Naive B cell (primary cell): ENCODE measurements at regions not wholly inside any gene's neighbourhood (a gene's known extent, or its start where the extent isn't known, plus 50 kb on each side); places are given as distances from the start of the nearest gene placed in this dataset.

Experiments
- ATAC-seq, 2 donors: fragments of 150-1000 bp; cut with Tn5 transposase; 2 replicates each; pipeline ENCODE4 v1.10.0; 2021; ENCODE audit warnings: low read depth in 2 of 2, mild to moderate bottlenecking in 2 of 2, moderate library complexity in 2 of 2
- DNase-seq: peaks from one replicate; pipeline ENCODE4 v3.0.0; 2022
- H3K27ac Mint-ChIP-seq, 6 donors: one replicate each; pipeline ENCODE4 v1.8.0; 2020 to 2022; ENCODE audit warnings: mild to moderate bottlenecking in 6 of 6, mixed read lengths in 6 of 6, moderate library complexity in 5 of 6, inconsistent platforms in 2 of 6
- H3K27me3 Mint-ChIP-seq, 3 donors: one replicate each; pipeline ENCODE4 v1.8.0; 2021 to 2022; ENCODE audit warnings: mixed read lengths in 3 of 3, mild to moderate bottlenecking in 1 of 3
- H3K36me3 Mint-ChIP-seq, 2 donors: one replicate each; pipeline ENCODE4 v1.8.0; 2020 to 2022; ENCODE audit warnings: mixed read lengths in 2 of 2, inconsistent platforms in 1 of 2, mild to moderate bottlenecking in 1 of 2
- H3K4me1 Mint-ChIP-seq, 3 donors: one replicate each; pipeline ENCODE4 v1.8.0; 2020 to 2022; ENCODE audit warnings: mixed read lengths in 3 of 3, inconsistent platforms in 1 of 3, mild to moderate bottlenecking in 1 of 3, moderate library complexity in 1 of 3
- H3K4me3 Mint-ChIP-seq, 8 donors: one replicate each; pipeline ENCODE4 v1.8.0; 2020 to 2022; ENCODE audit warnings: mild to moderate bottlenecking in 8 of 8, mixed read lengths in 8 of 8, moderate library complexity in 8 of 8, inconsistent platforms in 2 of 8
- H3K9me3 Mint-ChIP-seq, 7 donors: one replicate each; pipeline ENCODE4 v1.8.0; 2020 to 2022; ENCODE audit warnings: mixed read lengths in 7 of 7, mild to moderate bottlenecking in 5 of 7, inconsistent platforms in 2 of 7, moderate library complexity in 1 of 7

DNA sequence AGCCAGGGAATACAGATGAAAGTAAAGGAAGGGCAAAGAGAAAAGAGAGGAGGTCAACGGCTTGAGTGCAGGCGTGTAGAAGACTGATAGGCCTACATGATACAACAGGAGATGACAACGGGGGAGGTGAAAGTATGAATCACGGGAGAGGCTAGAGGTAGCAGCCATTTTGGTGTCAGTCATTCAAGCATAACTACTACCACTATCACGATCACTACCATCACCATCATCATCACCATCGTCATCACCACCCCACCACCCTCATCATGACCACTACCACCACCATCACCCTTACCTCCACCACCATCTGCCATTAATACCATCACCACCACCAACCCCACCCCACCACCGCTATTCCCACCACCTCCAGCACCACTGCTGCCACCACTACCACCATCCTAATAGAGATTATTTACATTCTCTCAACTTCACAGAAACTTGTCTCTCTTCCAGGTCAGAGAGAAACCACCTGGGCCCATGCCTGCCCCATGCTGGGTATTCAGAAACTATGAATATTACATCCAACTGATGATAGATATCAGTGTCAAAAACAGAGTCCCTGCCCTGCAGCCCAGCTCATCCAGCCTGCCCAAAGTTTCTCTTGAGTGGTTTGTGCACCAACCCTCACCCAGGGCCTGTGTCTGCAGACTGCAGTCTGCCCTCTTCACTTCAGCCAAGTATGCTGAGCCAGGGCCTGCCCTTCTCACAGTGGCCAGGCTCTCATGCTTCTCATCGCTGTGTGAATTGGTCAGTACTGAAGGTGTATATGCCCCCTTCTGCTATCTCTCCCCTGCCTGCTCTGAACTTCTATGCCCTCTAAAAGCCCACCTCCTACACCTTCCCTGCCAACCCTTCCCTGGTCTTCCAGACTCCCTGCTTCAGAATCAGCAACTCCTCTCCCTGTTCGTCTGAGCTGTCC is 215.6 kb upstream of the TLE3 start:
- peaks cover 24 to 36% (median 29%) of the 10 kb centered on the region in 3 donors for H3K4me1 Mint-ChIP-seq
- H3K27ac Mint-ChIP-seq = no peak overlapping the region
- H3K4me3 Mint-ChIP-seq = no peak overlapping the region

DNA sequence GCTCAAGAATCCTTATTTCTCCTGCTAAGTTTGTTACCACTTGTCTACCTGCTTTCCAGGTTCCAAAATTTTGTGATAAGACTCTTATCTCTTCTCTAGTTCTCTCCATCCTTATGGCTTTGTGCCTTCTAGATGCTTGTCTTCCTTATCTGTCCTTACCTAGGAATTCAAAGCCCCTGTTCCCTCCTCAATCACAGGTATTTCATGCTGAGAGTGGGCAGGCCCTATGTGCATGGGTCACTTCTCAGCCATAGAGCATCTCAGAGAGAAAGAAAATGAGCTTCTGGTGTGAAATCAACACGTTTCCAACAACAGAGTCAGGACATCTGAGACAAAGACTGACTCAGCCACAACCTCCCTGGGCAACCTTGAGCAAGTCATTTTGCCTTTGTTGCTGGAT is 214.1 kb upstream of the TLE3 start:
- H3K4me1 Mint-ChIP-seq = peaks cover 19 to 29% (median 22%) of the 10 kb centered on the region in 3 donors
- H3K36me3 Mint-ChIP-seq = no peaks in the 10 kb centered on the region
- ATAC-seq (no peak), DNase-seq (no peak)
- H3K4me3 Mint-ChIP-seq = no peak overlapping the region
- H3K27me3 Mint-ChIP-seq = peaks cover 0 to 14% (median 4%) of the 10 kb centered on the region in 3 donors
- H3K9me3 Mint-ChIP-seq = peaks cover 0 to 2% (median 0%) of the 10 kb centered on the region in 7 donors
- no peak overlapping the region for H3K27ac Mint-ChIP-seq

More for the DNA sequence above, 215.6 kb upstream of the TLE3 start:
- Mint-ChIP-seq H3K36me3 (no peaks in the 10 kb centered on the region), H3K27me3 (peaks cover 0 to 14% (median under 1%) of the 10 kb centered on the region in 3 donors), H3K9me3 (peaks cover 0 to 2% (median 0%) of the 10 kb centered on the region in 7 donors)
- DNase-seq = no peak
- no peak for ATAC-seq

DNA sequence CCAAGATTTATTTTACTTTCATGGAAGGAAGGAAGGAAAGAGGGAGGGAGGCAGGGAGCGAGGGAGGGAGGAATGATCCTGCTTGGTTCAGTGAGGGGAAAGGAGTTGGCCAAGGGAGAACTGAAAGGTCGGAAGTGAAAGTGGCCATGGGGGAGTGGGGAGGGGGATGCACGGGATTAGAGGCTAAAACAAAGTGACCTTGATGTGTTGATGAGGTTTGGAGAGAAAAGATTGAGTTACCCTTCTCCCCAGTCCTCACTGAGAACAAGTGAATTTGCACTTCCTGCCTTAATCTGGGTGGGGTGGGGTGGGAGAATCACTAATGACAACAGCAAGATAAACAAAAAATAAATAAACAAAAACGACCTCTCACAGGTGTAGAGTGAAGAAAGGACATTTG is 212.0 kb upstream of the TLE3 start:
- Mint-ChIP-seq H3K4me1 (peaks cover 16 to 19% (median 19%) of the 10 kb centered on the region in 3 donors), H3K9me3 (no peaks in the 10 kb centered on the region), H3K27me3 (peaks cover 0 to 10% (median 4%) of the 10 kb centered on the region in 3 donors), H3K36me3 (no peaks in the 10 kb centered on the region), H3K4me3 (peak overlapping the region in 1 of 8 donors; percentile 40), H3K27ac (peak overlapping the region in 1 of 6 donors; percentile 43)
- DNase-seq (no peak), ATAC-seq (no peak)

DNA sequence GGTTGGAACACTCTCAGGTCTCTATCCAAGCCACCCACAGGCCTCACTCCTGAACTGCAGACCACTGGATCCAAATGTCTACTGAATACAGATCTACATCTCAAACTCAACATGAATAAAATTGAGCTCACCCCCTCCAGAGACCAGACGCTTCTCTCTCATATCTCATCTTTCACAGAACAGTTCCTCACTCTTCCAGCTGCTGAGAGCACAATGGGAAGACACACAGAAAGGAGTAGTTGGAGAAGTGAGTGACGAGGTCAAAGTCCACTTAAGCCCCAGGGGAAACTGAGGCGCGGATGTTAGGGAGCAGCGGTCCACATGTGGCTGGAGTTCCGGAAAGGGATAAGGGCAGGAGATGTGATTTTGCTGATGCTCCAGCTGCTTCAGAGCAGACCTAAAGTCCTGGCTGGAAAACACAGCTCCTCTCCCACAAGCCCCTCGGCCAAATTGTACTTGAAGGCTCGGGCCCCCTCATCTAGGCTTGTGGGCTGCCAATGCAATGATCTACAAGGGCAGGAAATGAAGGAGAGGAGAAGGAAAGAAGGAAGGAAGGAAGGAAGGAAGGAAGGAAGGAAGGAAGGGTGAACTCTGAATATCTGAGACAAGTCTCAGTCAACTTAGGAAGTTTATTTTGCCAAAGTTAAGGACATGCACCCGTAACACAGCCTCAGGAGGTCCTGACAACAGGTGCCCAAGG is 211.2 kb upstream of the TLE3 start:
- H3K27ac Mint-ChIP-seq = peak overlapping the region in 5 of 6 donors; percentile 27 to 70 (median 63)
- peak overlapping the region in 6 of 8 donors; percentile 9 to 71 (median 40) for H3K4me3 Mint-ChIP-seq
- no peak for DNase-seq
- no peaks in the 10 kb centered on the region for H3K9me3 Mint-ChIP-seq
- ATAC-seq = no peak
- peaks cover 16 to 19% (median 19%) of the 10 kb centered on the region in 3 donors for H3K4me1 Mint-ChIP-seq
- no peaks in the 10 kb centered on the region for H3K36me3 Mint-ChIP-seq
- H3K27me3 Mint-ChIP-seq = peaks cover 0 to 10% (median 4%) of the 10 kb centered on the region in 3 donors

DNA sequence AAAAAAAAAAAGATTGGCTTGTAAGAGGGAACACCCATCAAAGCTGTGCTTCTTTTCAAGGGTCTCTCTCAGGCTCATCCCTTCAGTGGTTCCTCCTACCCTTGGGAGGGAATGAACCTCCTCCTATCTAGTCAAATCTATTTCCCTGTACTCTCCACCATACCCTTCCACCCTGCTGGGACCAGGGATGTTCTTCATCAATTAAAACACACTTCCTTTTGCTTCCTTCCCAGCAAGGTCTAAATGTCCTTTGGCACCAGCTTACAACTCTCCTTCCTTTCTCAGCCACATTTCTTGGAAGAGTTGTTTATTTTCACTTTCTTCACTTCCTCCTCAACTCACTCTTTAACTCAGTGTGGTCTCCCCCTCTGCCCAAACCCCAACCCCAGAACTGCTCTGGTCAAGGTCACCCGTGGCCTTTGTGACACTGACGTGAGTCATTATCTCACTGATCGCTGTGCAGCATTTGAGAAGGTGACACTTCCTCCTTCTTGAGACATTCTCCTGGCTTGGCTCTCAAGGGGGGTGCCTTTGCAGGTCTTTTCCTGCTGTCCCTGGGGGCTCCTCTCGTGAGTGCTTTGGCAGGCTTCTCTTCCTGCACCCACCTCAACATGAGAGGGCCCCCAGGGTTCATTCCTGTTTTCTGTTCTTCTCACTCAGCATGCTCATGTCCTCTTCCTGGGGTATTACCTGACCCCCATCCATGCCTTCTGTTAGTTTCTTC is 210.5 kb upstream of the TLE3 start:
- H3K27ac Mint-ChIP-seq = peak overlapping the region in 5 of 6 donors; percentile 27 to 89 (median 65)
- DNase-seq (peak; percentile 65), ATAC-seq (peak; percentile 88 to 91)
- H3K9me3 Mint-ChIP-seq = no peaks in the 10 kb centered on the region
- peak overlapping the region in 6 of 8 donors; percentile 9 to 71 (median 40) for H3K4me3 Mint-ChIP-seq
- peaks cover 16 to 19% (median 19%) of the 10 kb centered on the region in 3 donors for H3K4me1 Mint-ChIP-seq
- no peaks in the 10 kb centered on the region for H3K36me3 Mint-ChIP-seq
- peaks cover 0 to 10% (median 4%) of the 10 kb centered on the region in 3 donors for H3K27me3 Mint-ChIP-seq

DNA sequence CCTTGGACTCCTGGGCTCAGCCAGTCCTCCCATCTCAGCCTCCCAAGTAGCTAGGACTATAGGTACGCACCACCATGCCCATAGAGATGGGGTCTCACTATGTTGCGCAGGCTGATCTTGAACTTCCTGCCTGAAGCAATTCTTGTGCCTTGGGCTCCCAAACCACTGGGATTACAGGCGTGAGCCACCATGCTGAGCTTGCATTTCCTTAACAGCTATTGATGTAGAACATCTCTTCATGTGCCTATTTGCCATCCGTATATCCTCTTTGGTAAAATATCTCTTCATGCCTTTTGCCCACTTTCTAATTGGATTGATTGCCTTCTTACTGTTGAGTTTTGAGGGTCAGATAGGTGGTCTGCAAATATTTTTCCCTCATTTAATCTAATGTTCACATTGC is 208.9 kb upstream of the TLE3 start:
- H3K4me1 Mint-ChIP-seq = peaks cover 16 to 19% (median 19%) of the 10 kb centered on the region in 3 donors
- H3K4me3 Mint-ChIP-seq = no peak overlapping the region
- ATAC-seq (no peak), DNase-seq (no peak)
- no peaks in the 10 kb centered on the region for H3K9me3 Mint-ChIP-seq
- no peaks in the 10 kb centered on the region for H3K36me3 Mint-ChIP-seq
- no peak overlapping the region for H3K27ac Mint-ChIP-seq
- peaks cover 0 to 10% (median 4%) of the 10 kb centered on the region in 3 donors for H3K27me3 Mint-ChIP-seq

DNA sequence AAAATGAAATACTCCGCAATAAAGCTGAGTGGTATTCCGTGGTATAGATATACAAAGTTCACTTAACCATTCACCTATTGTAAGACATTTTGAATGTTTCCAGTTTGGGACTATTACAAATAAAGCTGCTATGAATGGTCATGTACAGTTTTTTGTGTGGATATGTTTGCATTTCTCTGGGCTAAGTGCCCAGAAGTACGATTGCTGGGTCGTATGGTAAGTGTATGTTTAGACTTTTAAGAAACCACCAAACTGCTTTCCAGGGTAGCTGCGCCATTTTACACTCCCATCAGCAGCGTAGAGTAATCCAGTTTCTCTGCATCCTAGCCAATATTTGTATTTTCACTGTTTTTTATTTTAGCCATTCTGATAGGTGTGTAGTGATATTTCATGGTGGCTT is 208.4 kb upstream of the TLE3 start:
- no peak for DNase-seq
- no peak overlapping the region for H3K27ac Mint-ChIP-seq
- H3K27me3 Mint-ChIP-seq = peaks cover 0 to 10% (median 4%) of the 10 kb centered on the region in 3 donors
- H3K4me1 Mint-ChIP-seq = peaks cover 16 to 19% (median 19%) of the 10 kb centered on the region in 3 donors
- no peaks in the 10 kb centered on the region for H3K9me3 Mint-ChIP-seq
- ATAC-seq = no peak
- H3K4me3 Mint-ChIP-seq = no peak overlapping the region
- H3K36me3 Mint-ChIP-seq = no peaks in the 10 kb centered on the region

DNA sequence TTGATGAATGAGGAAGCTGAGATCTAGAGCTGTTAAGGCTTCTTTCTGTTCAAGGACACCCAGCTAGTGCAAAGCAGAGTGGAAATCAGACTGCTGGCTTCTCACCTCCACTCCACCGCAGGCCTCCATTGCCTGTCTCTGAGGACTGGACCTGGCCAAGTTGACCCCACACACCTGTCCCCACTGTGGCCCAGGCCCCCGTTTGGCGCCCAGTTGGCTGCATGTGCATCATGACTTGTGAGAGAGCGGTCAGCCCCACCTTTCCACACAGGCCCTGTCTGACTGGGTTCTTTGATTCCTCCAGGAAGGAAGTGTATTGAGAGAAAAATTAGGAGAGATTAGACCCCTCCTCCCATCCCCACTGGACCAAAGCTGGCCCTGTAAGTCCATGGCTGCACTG is 206.3 kb upstream of the TLE3 start:
- no peaks in the 10 kb centered on the region for H3K36me3 Mint-ChIP-seq
- H3K4me3 Mint-ChIP-seq = no peak overlapping the region
- H3K4me1 Mint-ChIP-seq = peaks cover 11 to 22% (median 11%) of the 10 kb centered on the region in 3 donors
- H3K27me3 Mint-ChIP-seq = peaks cover 0 to 6% (median 4%) of the 10 kb centered on the region in 3 donors
- H3K9me3 Mint-ChIP-seq = no peaks in the 10 kb centered on the region
- ATAC-seq (no peak), DNase-seq (no peak)
- no peak overlapping the region for H3K27ac Mint-ChIP-seq

DNA sequence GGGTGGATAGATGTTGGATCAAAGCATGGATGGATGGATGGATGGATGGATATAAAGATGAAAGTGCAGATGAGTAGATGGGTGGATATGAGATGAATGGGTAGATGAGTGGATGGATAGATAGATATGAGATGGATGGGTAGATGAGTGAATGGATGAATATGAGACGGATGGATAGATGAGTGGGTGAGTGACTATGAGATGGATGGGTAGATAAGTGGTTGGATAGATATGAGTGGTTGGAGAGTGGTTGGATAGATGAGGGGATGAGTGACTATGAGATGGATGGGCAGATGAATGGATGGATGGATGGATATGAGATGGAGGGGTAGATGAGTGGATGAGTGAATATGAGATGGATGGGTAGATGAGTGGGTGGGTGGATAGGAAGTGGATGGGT is 204.6 kb upstream of the TLE3 start:
- Mint-ChIP-seq H3K27me3 (no peaks in the 10 kb centered on the region), H3K4me3 (no peak overlapping the region), H3K9me3 (no peaks in the 10 kb centered on the region), H3K27ac (no peak overlapping the region), H3K4me1 (peaks cover 0 to 11% (median 0%) of the 10 kb centered on the region in 3 donors), H3K36me3 (no peaks in the 10 kb centered on the region)
- ATAC-seq = no peak
- DNase-seq = no peak

DNA sequence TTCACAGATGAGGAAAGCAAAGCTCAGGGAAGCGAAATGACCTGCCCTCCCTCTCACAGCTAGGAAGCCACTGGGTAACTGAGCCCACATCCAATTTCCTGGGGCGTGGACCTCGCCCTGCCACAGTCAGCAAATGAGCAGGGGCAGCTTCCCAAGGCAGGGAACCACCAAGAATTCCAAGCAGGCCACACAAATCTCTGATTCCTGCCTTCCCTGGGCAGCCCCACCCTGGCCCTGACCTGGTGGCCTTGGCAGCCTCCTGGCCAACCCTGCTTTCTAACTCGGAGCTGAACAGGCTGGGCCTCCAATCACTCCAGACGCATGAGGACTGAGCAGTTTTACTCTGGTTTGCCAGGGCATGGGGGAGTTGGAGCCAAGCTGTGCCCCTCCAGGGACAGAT is 203.7 kb upstream of the TLE3 start:
- DNase-seq = no peak
- no peak overlapping the region for H3K4me3 Mint-ChIP-seq
- H3K36me3 Mint-ChIP-seq = no peaks in the 10 kb centered on the region
- H3K27ac Mint-ChIP-seq = no peak overlapping the region
- H3K9me3 Mint-ChIP-seq = no peaks in the 10 kb centered on the region
- ATAC-seq = no peak
- peaks cover 0 to 11% (median 0%) of the 10 kb centered on the region in 3 donors for H3K4me1 Mint-ChIP-seq
- H3K27me3 Mint-ChIP-seq = no peaks in the 10 kb centered on the region

DNA sequence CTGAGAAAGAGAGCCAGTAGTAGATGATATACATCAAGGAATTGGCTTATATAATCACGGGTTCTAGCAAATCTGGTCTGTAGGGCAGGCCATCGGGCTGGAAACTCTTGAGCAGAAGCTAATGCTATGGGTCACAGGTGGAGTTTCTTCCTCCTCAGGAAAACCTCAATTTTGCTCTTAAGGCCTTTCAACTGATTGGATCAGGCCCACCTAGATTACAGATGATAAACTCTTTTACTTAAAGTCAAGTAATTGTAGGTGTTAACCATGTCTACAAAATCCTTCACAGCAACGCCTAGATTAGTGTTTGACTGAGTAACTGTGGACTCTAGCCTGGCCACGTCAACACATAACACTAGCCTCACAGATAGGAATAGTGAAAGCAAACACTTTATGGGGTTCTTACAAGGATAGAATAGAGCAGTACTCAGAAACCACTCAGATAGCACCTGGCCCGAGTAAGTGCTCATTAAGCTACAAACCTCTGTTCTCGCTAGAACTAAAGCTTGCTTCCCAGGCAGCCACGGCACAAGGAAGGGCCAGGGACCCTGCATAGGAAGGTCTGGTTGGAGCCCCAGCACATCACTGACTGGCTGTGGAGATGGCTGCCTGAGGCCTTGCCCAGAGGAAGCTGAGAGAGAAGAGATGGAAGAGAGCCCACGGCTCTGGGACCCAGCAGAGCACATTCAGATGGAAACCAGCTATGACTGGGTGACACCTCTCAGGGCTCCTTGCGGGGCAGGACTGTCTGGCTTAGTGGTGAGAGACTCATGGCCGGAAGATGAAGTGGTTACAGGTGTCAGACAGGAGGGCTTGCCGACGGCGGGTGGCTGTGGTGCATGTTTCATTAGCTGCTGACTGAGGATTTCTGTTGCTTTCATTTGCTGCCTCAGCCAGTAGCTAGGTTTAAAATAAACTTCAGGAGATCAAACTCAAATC is 202.5 kb upstream of the TLE3 start:
- Mint-ChIP-seq H3K9me3 (no peaks in the 10 kb centered on the region), H3K27ac (peak overlapping the region in 2 of 6 donors; percentile 31 to 68), H3K27me3 (no peaks in the 10 kb centered on the region), H3K36me3 (no peaks in the 10 kb centered on the region), H3K4me3 (no peak overlapping the region), H3K4me1 (peaks cover 0 to 11% (median 0%) of the 10 kb centered on the region in 3 donors)
- DNase-seq = no peak
- ATAC-seq = peak; percentile 76 to 99

DNA sequence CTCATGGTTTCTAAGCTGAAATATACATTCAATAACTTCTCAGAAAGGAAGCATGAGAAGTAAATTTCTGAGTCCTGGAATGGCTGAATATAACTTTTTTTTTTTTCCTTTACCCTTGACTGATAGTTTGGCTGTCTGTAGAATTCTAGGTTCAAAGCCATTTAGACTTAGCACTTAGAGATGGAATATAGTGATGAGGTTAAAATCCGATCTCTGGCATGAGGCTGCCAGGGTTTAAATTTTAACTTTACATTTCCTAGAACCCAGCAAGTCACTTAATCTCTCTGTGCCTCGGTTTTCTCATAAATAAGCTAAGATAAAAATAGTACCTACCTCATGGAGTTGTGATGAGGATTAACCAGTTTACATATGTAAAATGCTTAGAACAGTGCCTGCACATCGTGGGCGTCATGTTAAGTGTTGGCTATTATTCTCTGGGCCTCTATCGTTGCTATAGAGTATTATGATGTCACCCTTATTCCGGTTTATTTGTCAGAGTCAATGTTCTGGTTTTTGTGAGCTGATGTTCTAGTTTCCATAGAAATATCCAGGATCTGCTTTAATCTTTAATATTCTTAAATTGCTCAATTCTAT is 199.8 kb upstream of the TLE3 start:
- Mint-ChIP-seq H3K4me1 (peaks cover 0 to 11% (median 0%) of the 10 kb centered on the region in 3 donors), H3K36me3 (no peaks in the 10 kb centered on the region), H3K27ac (no peak overlapping the region), H3K4me3 (no peak overlapping the region), H3K27me3 (no peaks in the 10 kb centered on the region), H3K9me3 (peaks cover 0 to 2% (median 0%) of the 10 kb centered on the region in 7 donors)
- DNase-seq = no peak
- ATAC-seq = no peak
